HG03108 (cell line): ENCODE measurements at regions not wholly inside any gene's neighbourhood (a gene's known extent, or its start where the extent isn't known, plus 50 kb on each side); places are given as distances from the start of the nearest gene placed in this dataset.
"Not testable (repeated sequence)": the region's sequence is repeated elsewhere in the genome, so short reads cannot be mapped to it uniquely, and the experiment has no call there.

Source experiments
- ATAC-seq: cut with Tn5 transposase; IDR thresholded peaks from one replicate; pipeline ENCODE4 v1.9.1; 2021; ENCODE audit warnings: moderate library complexity; ENCODE audit not compliant: unreplicated experiment

- ATAC-seq, result no peak
Observed at GRCh38 chr18:71130351-71130750, 841.5 kb downstream of the SOCS6 start.

GRCh38 chr18:71125581-71125980, 836.7 kb downstream of the SOCS6 start:
- no peak for ATAC-seq

DNA sequence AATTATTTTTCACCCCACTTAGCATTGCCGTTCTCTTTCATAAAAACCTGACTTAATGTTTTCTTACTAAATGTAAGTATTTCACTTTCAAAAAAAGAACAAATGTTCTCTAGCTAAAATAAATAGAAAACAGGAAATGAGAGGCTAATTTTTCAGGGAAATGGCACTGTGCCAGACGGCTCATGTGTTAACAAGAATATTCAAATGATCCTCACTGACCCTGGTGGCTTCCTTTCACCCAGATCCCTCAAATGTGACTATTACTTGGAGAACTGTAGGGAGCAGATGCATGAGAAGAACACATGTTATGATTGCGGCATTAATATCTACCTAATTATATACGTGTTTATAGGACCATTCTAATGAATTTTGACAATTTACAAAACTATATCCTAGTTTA, 827.7 kb downstream of the SOCS6 start:
- no peak for ATAC-seq

- no peak for ATAC-seq
Observed at GRCh38 chr18:71115261-71115660, 826.4 kb downstream of the SOCS6 start.

DNA sequence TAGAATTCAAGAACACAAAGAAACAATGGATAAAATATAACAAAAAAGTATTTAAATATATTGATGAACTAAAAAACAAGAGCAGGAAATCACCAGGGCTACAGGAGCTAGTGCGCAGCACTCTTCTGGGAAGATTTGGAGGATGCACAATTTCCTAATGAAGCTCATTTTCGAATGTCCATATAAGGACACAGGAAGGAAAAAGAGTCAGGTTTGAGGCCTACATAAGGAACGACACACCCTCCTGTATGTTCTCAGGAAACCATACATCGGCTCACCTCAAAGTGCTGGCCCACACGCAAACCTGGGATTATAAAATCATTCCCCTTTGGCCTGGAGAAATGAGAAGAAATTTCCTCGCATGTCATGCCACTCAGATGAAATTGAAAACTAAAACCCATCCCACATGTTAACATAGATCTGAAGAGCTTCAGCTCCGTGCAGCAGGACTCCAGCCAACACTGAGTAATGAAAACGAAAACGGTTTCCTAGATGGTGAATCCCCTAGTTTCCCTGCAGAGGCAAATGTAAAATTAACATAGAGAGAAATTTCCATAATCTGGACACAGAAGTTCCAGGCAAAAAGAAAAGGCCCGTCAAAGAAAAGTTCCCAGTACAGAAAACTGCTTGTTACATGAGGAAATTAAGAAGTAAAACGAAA, 825.8 kb downstream of the SOCS6 start:
- ATAC-seq, result no peak

DNA sequence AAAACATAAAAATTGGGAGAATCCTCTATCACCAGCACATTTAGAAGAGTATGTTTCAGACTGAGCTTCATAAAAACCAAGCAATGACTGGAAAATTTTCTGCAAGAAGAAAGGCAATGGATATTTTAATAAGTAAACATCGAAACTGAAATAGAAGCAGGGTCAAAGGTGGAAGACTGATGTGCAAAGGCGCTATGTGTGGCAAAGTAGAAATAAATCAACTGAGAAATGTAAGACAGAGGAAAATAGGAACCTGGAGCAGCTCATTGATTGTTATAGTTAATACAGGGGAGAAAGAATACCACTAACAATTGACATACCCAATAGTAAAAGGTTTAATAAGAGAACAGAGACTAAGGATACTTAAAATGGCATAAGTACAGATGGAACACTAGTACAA, 818.4 kb downstream of the SOCS6 start:
- ATAC-seq, result no peak

GRCh38 chr18:71106701-71107100, 817.9 kb downstream of the SOCS6 start:
- no peak for ATAC-seq

GRCh38 chr18:71105994-71106546, 817.2 kb downstream of the SOCS6 start:
- no peak for ATAC-seq

- no peak for ATAC-seq
Observed at GRCh38 chr18:71105078-71105819, 816.4 kb downstream of the SOCS6 start.

GRCh38 chr18:71079606-71080005, 790.8 kb downstream of the SOCS6 start:
- no peak for ATAC-seq

DNA sequence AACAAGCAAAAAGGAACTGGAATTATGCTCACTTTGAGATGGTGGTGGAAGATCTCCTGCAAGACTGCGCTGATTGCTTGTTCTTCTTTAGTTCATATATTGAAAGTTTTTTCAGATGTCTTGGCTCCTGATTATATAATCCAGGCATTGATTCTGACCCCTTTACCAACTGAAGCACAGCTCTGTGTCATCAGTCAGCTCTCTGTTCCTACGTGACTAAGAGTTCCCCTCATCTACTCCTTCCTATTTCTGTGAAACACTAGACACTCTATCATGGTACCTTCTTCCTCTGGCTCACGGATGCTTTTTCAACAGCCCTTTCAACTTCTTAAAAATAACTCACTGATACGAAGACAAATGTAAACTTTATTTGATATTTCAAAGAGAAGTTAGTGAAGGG, 788.6 kb downstream of the SOCS6 start:
- ATAC-seq, result no peak

- ATAC-seq, result no peak
Observed at GRCh38 chr18:71075147-71075546, 786.3 kb downstream of the SOCS6 start.

GRCh38 chr18:71068338-71068737, 779.5 kb downstream of the SOCS6 start:
- ATAC-seq, result no peak

- no peak for ATAC-seq
Observed at GRCh38 chr18:71049893-71050292, 761.0 kb downstream of the SOCS6 start.

DNA sequence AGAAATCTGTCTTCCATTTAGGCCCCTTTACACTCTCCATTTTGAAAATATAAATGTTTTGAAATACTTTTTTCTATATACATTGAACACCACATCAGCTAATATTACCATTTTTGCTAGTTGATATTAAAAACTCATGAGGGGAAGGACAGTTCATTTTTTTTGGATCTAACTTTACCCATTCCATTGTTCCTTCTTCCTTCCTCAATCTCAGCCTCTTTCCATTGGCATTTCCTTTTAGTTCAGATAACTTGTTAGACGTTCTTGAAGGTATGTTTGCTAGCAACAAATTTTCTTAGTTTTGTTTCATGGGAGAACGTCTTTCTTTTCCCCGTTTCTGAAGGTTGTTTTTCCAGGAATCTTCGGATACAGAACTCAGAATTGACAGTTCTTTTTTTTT, 759.0 kb downstream of the SOCS6 start:
- no peak for ATAC-seq

DNA sequence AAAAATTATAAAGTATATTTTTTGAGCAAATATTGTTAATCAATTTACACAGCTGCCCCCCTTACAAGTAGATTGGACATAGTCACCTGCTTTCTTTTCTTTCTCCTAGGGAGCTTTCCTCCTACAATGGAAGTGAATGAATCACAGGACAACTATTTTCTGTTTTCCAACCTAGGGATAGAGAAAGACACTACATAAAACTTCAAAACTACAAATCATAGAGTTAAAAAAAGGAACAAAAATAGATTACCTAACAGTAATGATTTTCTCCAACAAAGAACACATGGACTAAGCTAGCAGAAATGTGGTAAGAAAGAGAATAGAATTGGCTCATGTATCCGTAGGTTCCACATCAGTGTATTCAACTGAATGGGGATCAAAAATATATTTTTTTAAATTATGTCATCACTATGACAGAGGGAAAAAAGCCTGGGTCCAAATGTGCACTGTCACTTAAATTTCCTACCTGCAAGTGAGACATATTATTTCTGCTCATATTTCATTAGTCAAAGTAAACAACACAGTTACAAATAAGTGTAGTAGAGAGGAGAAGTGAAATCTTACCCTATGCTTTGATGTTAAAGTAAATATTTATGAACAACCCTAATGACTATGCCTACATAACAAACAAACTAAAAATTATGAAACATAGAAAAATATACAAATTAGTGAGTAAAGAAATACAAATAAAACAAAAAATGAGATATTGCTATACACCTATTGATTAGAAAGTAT, 756.7 kb downstream of the SOCS6 start:
- no peak for ATAC-seq

DNA sequence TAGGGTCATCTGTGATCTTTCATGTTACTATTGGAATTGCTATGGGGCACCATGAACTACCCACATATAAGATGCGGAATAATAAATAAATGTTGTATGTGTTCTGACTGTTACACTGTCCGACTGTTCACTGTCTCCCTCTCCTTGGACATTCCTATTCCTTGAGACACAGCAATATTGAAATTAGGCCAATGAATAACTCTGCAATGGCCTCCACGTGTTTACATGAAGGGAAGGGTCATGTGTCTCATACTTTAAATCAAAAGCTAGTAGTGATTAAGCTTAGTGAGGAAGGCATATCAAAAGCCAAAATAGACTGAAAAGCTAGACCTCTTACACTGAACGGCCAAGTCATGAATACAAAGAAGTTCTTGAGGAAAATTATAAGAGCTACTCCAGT, 751.3 kb downstream of the SOCS6 start:
- ATAC-seq, result no peak

- no peak for ATAC-seq
Observed at GRCh38 chr18:71038196-71038595, 749.4 kb downstream of the SOCS6 start.

DNA sequence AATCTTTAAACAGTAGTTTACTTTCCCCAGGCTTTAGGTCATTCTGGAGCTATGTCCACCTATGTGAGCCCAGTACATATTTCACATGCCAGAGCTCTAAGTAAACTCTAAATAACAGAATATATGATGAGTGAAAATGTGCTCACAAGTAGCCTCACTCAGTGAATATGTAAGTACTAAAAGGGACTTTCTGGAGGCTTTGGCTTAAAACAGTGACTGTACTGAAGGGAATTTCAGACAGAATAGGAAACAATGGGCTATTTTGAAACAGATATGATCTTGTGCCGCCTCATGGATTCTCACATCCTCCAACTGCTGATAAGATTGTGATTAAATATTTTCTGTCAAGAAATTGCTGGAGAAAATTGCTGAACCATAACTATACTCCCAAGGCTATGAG, 747.9 kb downstream of the SOCS6 start:
- no peak for ATAC-seq

- not testable (repeated sequence) for ATAC-seq
Observed at GRCh38 chr18:71031296-71032191, 742.7 kb downstream of the SOCS6 start.

DNA sequence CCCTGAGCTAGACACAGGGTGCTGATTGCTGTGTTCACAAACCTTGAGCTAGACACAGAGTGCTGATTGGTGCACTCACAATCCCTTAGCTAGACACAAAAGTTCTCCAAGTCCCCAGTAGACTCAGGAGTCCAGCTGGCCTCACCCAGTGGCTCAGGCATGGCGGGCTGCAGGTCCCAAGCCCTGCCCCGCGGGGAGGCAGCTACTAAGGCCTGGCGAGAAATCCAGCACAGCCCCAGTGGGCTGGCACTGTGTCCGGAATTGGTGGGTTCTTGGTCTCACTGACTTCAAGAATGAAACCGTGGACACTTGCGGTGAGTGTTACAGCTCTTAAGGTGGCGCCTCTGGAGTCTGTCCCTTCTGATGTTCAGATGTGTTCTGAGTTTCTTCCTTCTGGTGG, 741.2 kb downstream of the SOCS6 start:
- not testable (repeated sequence) for ATAC-seq
